ENCODE measurements at regions not wholly inside any gene's neighbourhood (a gene's known extent, or its start where the extent isn't known, plus 50 kb on each side); places are given as distances from the start of the nearest gene placed in this dataset.

DNA sequence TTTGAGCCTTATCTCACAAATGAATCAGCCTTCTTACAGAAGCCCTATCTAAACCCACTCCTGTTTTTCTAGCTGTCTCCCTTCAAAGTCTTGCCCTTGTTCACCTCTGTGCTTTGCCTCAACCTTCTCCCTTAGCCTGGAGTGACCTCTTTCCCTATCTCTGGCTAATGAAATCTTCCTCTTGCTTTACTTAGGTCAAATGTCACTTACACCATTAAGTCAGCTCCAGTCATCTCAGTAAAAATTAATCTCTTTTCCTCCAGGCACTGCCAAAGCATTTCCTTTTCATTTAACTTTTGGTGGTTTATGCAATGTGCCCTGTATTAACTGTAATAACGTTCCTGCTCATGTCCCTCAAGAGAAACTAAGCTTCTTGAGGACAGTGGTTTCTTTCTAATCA lies 596.5 kb upstream of the MIR17HG start (continued):
- TF ChIP-seq, protein P1, sequence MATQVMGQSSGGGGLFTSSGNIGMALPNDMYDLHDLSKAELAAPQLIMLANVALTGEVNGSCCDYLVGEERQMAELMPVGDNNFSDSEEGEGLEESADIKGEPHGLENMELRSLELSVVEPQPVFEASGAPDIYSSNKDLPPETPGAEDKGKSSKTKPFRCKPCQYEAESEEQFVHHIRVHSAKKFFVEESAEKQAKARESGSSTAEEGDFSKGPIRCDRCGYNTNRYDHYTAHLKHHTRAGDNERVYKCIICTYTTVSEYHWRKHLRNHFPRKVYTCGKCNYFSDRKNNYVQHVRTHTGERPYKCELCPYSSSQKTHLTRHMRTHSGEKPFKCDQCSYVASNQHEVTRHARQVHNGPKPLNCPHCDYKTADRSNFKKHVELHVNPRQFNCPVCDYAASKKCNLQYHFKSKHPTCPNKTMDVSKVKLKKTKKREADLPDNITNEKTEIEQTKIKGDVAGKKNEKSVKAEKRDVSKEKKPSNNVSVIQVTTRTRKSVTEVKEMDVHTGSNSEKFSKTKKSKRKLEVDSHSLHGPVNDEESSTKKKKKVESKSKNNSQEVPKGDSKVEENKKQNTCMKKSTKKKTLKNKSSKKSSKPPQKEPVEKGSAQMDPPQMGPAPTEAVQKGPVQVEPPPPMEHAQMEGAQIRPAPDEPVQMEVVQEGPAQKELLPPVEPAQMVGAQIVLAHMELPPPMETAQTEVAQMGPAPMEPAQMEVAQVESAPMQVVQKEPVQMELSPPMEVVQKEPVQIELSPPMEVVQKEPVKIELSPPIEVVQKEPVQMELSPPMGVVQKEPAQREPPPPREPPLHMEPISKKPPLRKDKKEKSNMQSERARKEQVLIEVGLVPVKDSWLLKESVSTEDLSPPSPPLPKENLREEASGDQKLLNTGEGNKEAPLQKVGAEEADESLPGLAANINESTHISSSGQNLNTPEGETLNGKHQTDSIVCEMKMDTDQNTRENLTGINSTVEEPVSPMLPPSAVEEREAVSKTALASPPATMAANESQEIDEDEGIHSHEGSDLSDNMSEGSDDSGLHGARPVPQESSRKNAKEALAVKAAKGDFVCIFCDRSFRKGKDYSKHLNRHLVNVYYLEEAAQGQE (IDR thresholded peaks at IDR 0.05; ENCODE audit: low read depth), result no peak

GRCh38 chr13:90752070-90752469 lies 595.4 kb upstream of the MIR17HG start:
- Histone ChIP-seq H3K4me3 (replicated peaks in 1 of 2; ENCODE audit: low read depth in 1 of 2, low read length in 2 of 2) (no peak overlapping the region), H3K4me2 (ENCODE audit: low read length) (no peak overlapping the region), H3K4me1 (ENCODE audit: control insufficient read depth in 1 of 2, insufficient read depth in 2 of 2, low read length in 2 of 2) (no peaks in the 10 kb centered on the region), H3K27me3 (ENCODE audit: insufficient read depth, low read length) (no peaks in the 10 kb centered on the region), H3K9ac (ENCODE audit: low read length) (no peak overlapping the region), H3K79me2 (ENCODE audit: insufficient read depth, low read length) (no peaks in the 10 kb centered on the region), H4K20me1 (ENCODE audit: insufficient read depth) (no peaks in the 10 kb centered on the region), H3K9me3 (ENCODE audit: control insufficient read depth in 1 of 2, insufficient read depth in 1 of 2, low read depth in 1 of 2, low read length in 2 of 2) (no peaks in the 10 kb centered on the region), H3K9me2 (ENCODE audit: insufficient read depth) (no peaks in the 10 kb centered on the region), H3K36me3 (ENCODE audit: control insufficient read depth in 1 of 2, insufficient read depth in 2 of 2, low read length in 2 of 2) (no peaks in the 10 kb centered on the region), H2AFZ (ENCODE audit: low read depth, low read length, poor library complexity, severe bottlenecking) (no peak overlapping the region), H3K27ac (ENCODE audit: low read depth, low read length) (no peak overlapping the region)
- intact Hi-C loops (cut with micrococcal nuclease), result no loop called here
- DNase-seq (ENCODE audit: low read depth, low spot score), result no peak
- RAD21 ChIA-PET (ENCODE audit: low non-redundant PET in 1 of 2, low total read pairs in 2 of 2, uncharacterized antibody in 2 of 2, unreplicated experiment in 2 of 2), result no interaction called here
- POLR2A ChIA-PET, result no interaction called here
- BruUV-seq (replicated peaks), result no TSS peak
- TF ChIP-seq EGR1 (IDR thresholded peaks at IDR 0.05; ENCODE audit: low read depth) (no peak), POLR2A (IDR thresholded peaks at IDR 0.05; ENCODE audit: borderline replicate concordance, extremely low read depth, insufficient read depth, insufficient read length) (no peak), EZH2 (IDR thresholded peaks at IDR 0.05) (no peak), SRF (IDR thresholded peaks at IDR 0.05; ENCODE audit: low read depth) (no peak), POLR2AphosphoS5 (IDR thresholded peaks at IDR 0.05; ENCODE audit: low read depth, low read length) (no peak), YY1 (IDR thresholded peaks at IDR 0.05; ENCODE audit: extremely low read depth, insufficient replicate concordance, low read depth, low read length) (no peak), EZH2phosphoT487 (IDR thresholded peaks at IDR 0.05; ENCODE audit: borderline replicate concordance) (no peak)
- TF ChIP-seq, protein P2, sequence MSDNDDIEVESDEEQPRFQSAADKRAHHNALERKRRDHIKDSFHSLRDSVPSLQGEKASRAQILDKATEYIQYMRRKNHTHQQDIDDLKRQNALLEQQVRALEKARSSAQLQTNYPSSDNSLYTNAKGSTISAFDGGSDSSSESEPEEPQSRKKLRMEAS (IDR thresholded peaks at IDR 0.05), result no peak
- CTCF ChIA-PET, result no interaction called here
- ATAC-seq, result no peak

All from HCT116 (cell line).